ENCODE measurements at regions not wholly inside any gene's neighbourhood (a gene's known extent, or its start where the extent isn't known, plus 50 kb on each side); places are given as distances from the start of the nearest gene placed in this dataset.

DNA sequence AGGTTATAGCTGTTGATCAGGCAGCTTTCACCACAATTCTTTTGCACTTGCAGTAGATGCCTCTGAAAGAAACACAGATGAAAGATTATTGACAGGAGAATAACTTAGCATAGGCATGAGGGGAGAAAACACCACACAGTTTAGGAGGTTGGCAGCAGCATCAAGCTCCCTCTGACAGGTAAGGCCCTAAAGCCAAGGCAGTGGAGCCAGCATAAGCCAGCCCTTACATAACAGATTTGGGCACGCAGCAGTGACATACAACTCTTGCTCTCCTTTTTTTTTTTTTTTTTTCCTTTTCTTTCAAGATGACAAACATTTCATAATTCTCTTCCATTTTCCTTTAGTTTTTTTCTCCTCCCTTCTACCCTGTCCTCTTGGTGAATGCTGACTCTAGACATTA is 257.6 kb upstream of the ADAMTSL1 start:
- ChIA-PET POLR2A (no interaction called here), CTCF (ENCODE audit: low intra/inter-chr PET ratio, low total read pairs) (no interaction called here)
- no peaks in the 10 kb centered on the region for H3K79me2 ChIP-seq (ENCODE audit: insufficient read depth, low read length)
- no peaks in the 10 kb centered on the region for H4K20me1 ChIP-seq (ENCODE audit: insufficient read depth, low read length)
- FAIRE-seq (no peak), DNase-seq (ENCODE audit: low spot score) (no peak), ATAC-seq (no peak)
- H3K27me3 ChIP-seq (ENCODE audit: control insufficient read depth in 1 of 2, insufficient read depth in 2 of 2, low read length in 2 of 2) = no peaks in the 10 kb centered on the region
- H3K27ac ChIP-seq (ENCODE audit: extremely low read length, insufficient read depth, low read length) = no peak overlapping the region
- in situ Hi-C loops (cut with HindIII; ENCODE audit: extremely low pct_ligation_motif_present, low pct_unique_long_range_greater_than_20kb) (loop anchor here (10.0 kb wide), 1 partner anchor 692 kb away; no protein-coding TSS in a partner anchor), intact Hi-C loops (cut with micrococcal nuclease; ENCODE audit: unreplicated experiment) (no loop called here)
- H2AFZ ChIP-seq (ENCODE audit: low read length) = no peak overlapping the region
- no peak overlapping the region for H3K4me2 ChIP-seq (ENCODE audit: low read depth, low read length)
- H3K4me1 ChIP-seq (ENCODE audit: insufficient read depth, low read length) = no peaks in the 10 kb centered on the region
- WGBS (ENCODE audit: low lambda C conversion rate) = 0% methylated on average over 1 of the region's 1 CpG
- no TSS peak for BruUV-seq (replicated peaks)
- no peaks in the 10 kb centered on the region for H3K9me3 ChIP-seq (ENCODE audit: low read length)
- H3K4me3 ChIP-seq (replicated peaks in 1 of 3; ENCODE audit: insufficient read depth in 1 of 3, low read depth in 2 of 3, low read length in 3 of 3) = no peak overlapping the region
- H3K36me3 ChIP-seq (replicated peaks in 1 of 2; ENCODE audit: control insufficient read depth in 1 of 2, insufficient read depth in 2 of 2, low read length in 2 of 2) = no peaks in the 10 kb centered on the region
- H3K9ac ChIP-seq (ENCODE audit: insufficient read depth, low read depth, low read length) = no peak overlapping the region
- TF ChIP-seq ZNF790 (CRISPR knock-in tag; IDR thresholded peaks at IDR 0.05; ENCODE audit: borderline replicate concordance) (no peak), NCOA2 (CRISPR knock-in tag; IDR thresholded peaks at IDR 0.05) (no peak), ZNF12 (CRISPR knock-in tag; IDR thresholded peaks at IDR 0.05) (no peak), SNAPC2 (CRISPR knock-in tag; IDR thresholded peaks at IDR 0.05) (no peak), FOXC1 (CRISPR knock-in tag; IDR thresholded peaks at IDR 0.05; ENCODE audit: borderline replicate concordance) (no peak), REPIN1 (CRISPR knock-in tag; IDR thresholded peaks at IDR 0.05; ENCODE audit: borderline replicate concordance, low read depth) (no peak), TGIF2 (CRISPR knock-in tag; IDR thresholded peaks at IDR 0.05) (no peak), NAIF1 (CRISPR knock-in tag; IDR thresholded peaks at IDR 0.05; ENCODE audit: borderline replicate concordance) (no peak), ZNF883 (CRISPR knock-in tag; IDR thresholded peaks at IDR 0.05; ENCODE audit: not compliant biosample characterization) (no peak), CENPX (CRISPR knock-in tag; IDR thresholded peaks at IDR 0.05) (no peak)

DNA sequence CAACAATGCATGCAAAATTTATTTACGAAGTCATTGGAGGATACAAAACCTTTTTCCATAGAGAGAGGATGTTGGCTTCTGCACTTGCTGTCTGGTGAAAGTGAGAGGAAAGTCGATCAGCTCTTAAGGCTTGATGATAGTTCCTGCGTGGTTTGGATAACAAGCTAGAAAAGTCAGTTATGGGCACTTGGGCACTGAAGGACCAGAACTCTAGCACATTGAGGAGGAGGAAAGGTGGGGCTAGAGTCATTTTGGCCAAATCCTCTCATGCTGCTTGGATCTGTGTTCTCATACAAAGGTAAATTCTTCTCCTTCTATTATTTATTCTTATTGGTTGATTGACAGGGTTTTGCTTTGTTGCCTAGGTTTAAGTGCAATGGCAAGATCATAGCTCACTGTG is 245.9 kb upstream of the ADAMTSL1 start:
- H3K36me3 ChIP-seq (replicated peaks in 1 of 2; ENCODE audit: control insufficient read depth in 1 of 2, insufficient read depth in 2 of 2, low read length in 2 of 2) = no peaks in the 10 kb centered on the region
- H3K4me3 ChIP-seq (replicated peaks in 1 of 3; ENCODE audit: insufficient read depth in 1 of 3, low read depth in 2 of 3, low read length in 3 of 3) = no peak overlapping the region
- no peak for FAIRE-seq
- DNase-seq (ENCODE audit: low spot score) = no peak
- ChIA-PET POLR2A (no interaction called here), CTCF (ENCODE audit: low intra/inter-chr PET ratio, low total read pairs) (no interaction called here)
- H4K20me1 ChIP-seq (ENCODE audit: insufficient read depth, low read length) = no peaks in the 10 kb centered on the region
- TF ChIP-seq RBAK (CRISPR knock-in tag; IDR thresholded peaks at IDR 0.05) (no peak), PLRG1 (conservative IDR thresholded peaks at IDR 0.05) (no peak), ZNF296 (CRISPR knock-in tag; conservative IDR thresholded peaks at IDR 0.05) (no peak), ZNF292 (CRISPR knock-in tag; IDR thresholded peaks at IDR 0.05; ENCODE audit: borderline replicate concordance, low read depth) (no peak), NR2C2 (CRISPR knock-in tag; IDR thresholded peaks at IDR 0.05; ENCODE audit: borderline replicate concordance) (no peak), GATAD1 (CRISPR knock-in tag; IDR thresholded peaks at IDR 0.05) (no peak), SMARCE1 (IDR thresholded peaks at IDR 0.05; ENCODE audit: borderline replicate concordance) (no peak), ZBTB21 (CRISPR knock-in tag; IDR thresholded peaks at IDR 0.05) (no peak), U2AF2 (IDR thresholded peaks at IDR 0.05; ENCODE audit: low read depth, low read length) (no peak)
- TF ChIP-seq, protein P1, sequence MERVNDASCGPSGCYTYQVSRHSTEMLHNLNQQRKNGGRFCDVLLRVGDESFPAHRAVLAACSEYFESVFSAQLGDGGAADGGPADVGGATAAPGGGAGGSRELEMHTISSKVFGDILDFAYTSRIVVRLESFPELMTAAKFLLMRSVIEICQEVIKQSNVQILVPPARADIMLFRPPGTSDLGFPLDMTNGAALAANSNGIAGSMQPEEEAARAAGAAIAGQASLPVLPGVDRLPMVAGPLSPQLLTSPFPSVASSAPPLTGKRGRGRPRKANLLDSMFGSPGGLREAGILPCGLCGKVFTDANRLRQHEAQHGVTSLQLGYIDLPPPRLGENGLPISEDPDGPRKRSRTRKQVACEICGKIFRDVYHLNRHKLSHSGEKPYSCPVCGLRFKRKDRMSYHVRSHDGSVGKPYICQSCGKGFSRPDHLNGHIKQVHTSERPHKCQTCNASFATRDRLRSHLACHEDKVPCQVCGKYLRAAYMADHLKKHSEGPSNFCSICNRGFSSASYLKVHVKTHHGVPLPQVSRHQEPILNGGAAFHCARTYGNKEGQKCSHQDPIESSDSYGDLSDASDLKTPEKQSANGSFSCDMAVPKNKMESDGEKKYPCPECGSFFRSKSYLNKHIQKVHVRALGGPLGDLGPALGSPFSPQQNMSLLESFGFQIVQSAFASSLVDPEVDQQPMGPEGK (CRISPR knock-in tag; IDR thresholded peaks at IDR 0.05) = no peak
- in situ Hi-C loops (cut with HindIII; ENCODE audit: extremely low pct_ligation_motif_present, low pct_unique_long_range_greater_than_20kb) = no loop called here
- H3K27me3 ChIP-seq (ENCODE audit: control insufficient read depth in 1 of 2, insufficient read depth in 2 of 2, low read length in 2 of 2) = no peaks in the 10 kb centered on the region
- H3K4me1 ChIP-seq (ENCODE audit: insufficient read depth, low read length) = no peaks in the 10 kb centered on the region
- no peaks in the 10 kb centered on the region for H3K9me3 ChIP-seq (ENCODE audit: low read length)
- ATAC-seq = no peak
- H3K9ac ChIP-seq (ENCODE audit: insufficient read depth, low read depth, low read length) = no peak overlapping the region
- intact Hi-C loops (cut with micrococcal nuclease; ENCODE audit: unreplicated experiment) = no loop called here
- no peaks in the 10 kb centered on the region for H3K79me2 ChIP-seq (ENCODE audit: insufficient read depth, low read length)
- 0% methylated on average over 3 of the region's 3 CpGs for WGBS (ENCODE audit: low lambda C conversion rate)
- no peak overlapping the region for H3K27ac ChIP-seq (ENCODE audit: extremely low read length, insufficient read depth, low read length)
- no peak overlapping the region for H2AFZ ChIP-seq (ENCODE audit: low read length)
- BruUV-seq (replicated peaks) = no TSS peak
- H3K4me2 ChIP-seq (ENCODE audit: low read depth, low read length) = no peak overlapping the region

Data from HepG2 (cell line).